SKM-1 (cell line): ENCODE measurements at regions not wholly inside any gene's neighbourhood (a gene's known extent, or its start where the extent isn't known, plus 50 kb on each side); places are given as distances from the start of the nearest gene placed in this dataset.

Experiments used
- DNase-seq: peaks from one replicate; lab custom pipeline; 2025; ENCODE audit not compliant: unreplicated experiment; lab: John Stamatoyannopoulos, UW

- no peak for DNase-seq
Measured at GRCh38 chr10:78718032-78718572, 350.7 kb upstream of the ZMIZ1 start.

GRCh38 chr10:78719276-78719675 lies 349.5 kb upstream of the ZMIZ1 start:
- no peak for DNase-seq

GRCh38 chr10:78720091-78720490 lies 348.7 kb upstream of the ZMIZ1 start:
- no peak for DNase-seq

GRCh38 chr10:78721231-78721630 lies 347.5 kb upstream of the ZMIZ1 start:
- no peak for DNase-seq

- no peak for DNase-seq
Measured at GRCh38 chr10:78724846-78725245, 343.9 kb upstream of the ZMIZ1 start.

- DNase-seq: no peak
Measured at GRCh38 chr10:78726171-78726570, 342.6 kb upstream of the ZMIZ1 start.

- no peak for DNase-seq
Measured at GRCh38 chr10:78727251-78727650, 341.5 kb upstream of the ZMIZ1 start.

- DNase-seq: no peak
Measured at GRCh38 chr10:78727728-78728127, 341.0 kb upstream of the ZMIZ1 start.

GRCh38 chr10:78728176-78728575 lies 340.6 kb upstream of the ZMIZ1 start:
- DNase-seq: no peak

- DNase-seq: no peak
Measured at GRCh38 chr10:78729366-78729765, 339.4 kb upstream of the ZMIZ1 start.

- DNase-seq: no peak
Measured at GRCh38 chr10:78729800-78730199, 339.0 kb upstream of the ZMIZ1 start.

- no peak for DNase-seq
Measured at GRCh38 chr10:78730754-78731153, 338.0 kb upstream of the ZMIZ1 start.

GRCh38 chr10:78731675-78732074 lies 337.1 kb upstream of the ZMIZ1 start:
- DNase-seq: no peak

GRCh38 chr10:78732381-78732780 lies 336.4 kb upstream of the ZMIZ1 start:
- DNase-seq: no peak

- no peak for DNase-seq
Measured at GRCh38 chr10:78736926-78737630, 331.7 kb upstream of the ZMIZ1 start.

GRCh38 chr10:78737883-78738856 lies 330.6 kb upstream of the ZMIZ1 start:
- DNase-seq: no peak

- DNase-seq: no peak
Measured at GRCh38 chr10:78738861-78739260, 329.9 kb upstream of the ZMIZ1 start.

- no peak for DNase-seq
Measured at GRCh38 chr10:78739444-78740053, 329.2 kb upstream of the ZMIZ1 start.

- no peak for DNase-seq
Measured at GRCh38 chr10:78740976-78741915, 327.5 kb upstream of the ZMIZ1 start.

- DNase-seq: no peak
Measured at GRCh38 chr10:78742406-78742729, 326.4 kb upstream of the ZMIZ1 start.
